ENCODE measurements at regions not wholly inside any gene's neighbourhood (a gene's known extent, or its start where the extent isn't known, plus 50 kb on each side); places are given as distances from the start of the nearest gene placed in this dataset.

DNA sequence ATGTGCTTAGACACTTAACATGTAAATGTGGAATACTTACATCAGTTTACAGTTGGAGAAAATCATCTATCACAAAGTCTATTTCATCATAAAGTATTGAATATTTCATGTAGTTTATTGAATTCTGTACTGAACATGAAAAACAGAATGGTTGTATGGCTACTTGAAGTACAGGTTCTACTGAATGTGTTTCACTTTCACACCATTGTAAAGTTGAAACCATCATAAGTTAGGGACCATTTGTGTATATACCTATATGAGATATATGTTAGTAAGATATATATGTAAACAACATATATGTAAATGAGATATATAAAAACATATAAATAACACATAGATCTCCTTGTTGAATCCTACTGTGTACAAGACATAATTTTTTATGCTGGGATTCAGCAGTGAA, 63.0 kb upstream of the TAF11L2 start:
- DNase-seq, result no peak

DNA sequence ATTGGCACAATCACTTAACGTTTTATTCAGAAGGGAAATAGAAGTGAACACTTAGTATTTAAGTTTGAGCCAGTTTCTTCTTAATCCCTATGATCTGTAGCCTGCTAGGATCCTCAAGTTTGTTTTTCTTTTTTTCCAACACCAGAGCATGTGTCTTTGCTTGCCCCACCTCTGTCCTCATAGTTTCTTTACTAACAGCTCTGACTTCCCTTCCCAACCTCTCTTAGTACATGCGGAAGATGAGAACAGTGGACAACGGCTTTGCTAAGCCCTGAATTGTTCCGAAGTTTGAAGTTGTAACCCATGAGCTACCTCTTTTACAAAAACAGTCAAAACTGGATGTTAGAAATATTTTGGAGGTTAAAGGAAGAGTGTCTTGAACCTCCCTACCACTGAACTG, 61.7 kb upstream of the TAF11L2 start:
- no peak for DNase-seq

DNA sequence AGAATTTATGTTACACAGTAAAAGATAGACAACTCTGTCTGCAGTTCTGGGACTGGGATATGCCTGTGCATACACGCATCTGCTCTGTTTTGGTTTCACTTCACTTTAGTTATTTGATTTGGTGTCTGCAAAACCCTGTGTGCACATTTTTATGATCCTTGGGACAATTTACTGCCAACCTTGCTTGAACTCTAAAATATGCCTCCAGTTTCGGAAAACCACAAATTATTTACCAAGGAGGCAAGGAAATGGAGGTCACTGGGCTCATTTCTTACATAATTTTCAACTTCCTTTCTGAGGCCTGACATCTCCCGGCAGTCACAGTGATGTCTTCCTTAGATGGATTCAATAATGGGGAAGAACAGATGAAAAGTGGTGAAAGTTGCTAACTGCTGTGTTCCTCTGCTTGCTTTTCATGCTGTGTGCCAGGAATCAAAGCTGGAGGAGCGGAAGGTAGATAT, 61.2 kb upstream of the TAF11L2 start:
- DNase-seq, result no peak

DNA sequence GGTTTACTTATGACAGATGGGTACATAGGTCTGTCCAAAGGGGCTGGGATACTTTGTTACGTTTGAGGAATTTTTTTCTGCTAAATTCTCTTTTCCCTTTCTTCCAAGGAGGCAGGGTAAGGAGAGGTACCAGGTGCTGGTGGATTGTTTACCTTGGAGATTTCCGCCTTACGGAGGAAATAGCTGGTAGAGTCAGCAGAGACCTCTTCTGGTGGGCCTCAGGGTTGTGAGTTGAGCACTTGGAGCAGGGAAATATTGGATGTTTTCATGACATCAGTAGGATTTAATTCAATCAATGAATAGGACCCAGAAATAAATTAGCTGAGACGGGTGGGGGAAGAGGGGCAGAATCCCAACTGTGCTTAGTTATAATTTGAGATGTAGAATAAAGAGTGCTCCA, 60.0 kb upstream of the TAF11L2 start:
- DNase-seq, result no peak

DNA sequence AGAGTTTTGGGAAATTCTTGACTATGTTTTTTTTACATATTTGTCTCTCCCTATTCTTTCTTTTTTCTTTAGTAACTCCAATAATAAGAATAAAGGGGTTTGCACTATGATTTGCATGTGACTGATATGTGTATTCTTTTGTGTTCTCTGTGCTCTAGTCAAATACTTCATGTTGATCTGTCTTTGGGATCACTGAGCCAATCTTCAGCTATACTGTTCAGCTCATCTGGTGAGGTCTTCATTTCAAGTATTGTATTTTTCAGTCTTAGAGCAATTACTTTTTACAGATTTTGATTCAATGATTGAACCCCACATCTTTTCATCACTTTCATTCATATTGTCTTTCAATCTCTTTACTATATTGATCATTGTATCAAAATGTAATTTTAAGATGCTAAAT, 58.1 kb upstream of the TAF11L2 start:
- no peak for DNase-seq

DNA sequence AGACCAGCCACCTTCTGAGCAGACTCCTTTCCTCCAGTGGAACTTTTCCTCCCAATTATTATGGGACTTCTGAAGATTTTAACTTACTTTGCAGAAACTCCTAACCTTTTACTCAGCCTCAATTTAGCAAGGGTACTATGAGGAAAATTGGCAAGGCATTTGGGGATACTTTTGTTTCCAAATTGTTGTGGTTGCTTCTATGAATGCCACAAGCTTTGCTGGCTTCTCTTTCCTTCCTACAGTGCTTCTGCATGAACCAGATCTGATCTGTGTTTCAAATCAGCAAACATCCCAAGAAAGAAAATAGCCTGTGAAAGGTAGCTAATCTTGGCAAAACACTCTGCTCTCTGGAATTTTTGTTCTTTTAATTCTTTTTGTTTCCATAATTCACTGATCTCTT, 57.3 kb upstream of the TAF11L2 start:
- peak; percentile 6 for DNase-seq

DNA sequence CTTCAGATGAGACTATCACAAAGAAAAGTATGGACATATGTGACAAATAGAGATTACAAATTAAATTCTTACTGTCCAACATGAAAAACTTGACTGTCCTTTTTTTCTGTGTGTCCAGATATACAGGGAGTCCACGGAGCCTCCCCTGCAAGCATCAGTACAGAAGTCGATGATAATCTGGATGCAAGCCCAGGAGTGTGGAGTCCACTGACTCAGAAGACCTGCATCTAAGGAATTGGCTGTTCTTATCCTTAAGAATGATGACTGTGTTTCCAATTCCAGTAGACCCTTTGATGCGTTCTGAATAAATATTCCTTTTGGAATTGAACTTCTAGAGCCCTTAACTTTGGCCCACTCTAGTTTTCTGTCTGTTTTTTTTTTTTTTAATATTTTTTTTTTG, 56.7 kb upstream of the TAF11L2 start:
- peak; percentile 90 for DNase-seq

DNA sequence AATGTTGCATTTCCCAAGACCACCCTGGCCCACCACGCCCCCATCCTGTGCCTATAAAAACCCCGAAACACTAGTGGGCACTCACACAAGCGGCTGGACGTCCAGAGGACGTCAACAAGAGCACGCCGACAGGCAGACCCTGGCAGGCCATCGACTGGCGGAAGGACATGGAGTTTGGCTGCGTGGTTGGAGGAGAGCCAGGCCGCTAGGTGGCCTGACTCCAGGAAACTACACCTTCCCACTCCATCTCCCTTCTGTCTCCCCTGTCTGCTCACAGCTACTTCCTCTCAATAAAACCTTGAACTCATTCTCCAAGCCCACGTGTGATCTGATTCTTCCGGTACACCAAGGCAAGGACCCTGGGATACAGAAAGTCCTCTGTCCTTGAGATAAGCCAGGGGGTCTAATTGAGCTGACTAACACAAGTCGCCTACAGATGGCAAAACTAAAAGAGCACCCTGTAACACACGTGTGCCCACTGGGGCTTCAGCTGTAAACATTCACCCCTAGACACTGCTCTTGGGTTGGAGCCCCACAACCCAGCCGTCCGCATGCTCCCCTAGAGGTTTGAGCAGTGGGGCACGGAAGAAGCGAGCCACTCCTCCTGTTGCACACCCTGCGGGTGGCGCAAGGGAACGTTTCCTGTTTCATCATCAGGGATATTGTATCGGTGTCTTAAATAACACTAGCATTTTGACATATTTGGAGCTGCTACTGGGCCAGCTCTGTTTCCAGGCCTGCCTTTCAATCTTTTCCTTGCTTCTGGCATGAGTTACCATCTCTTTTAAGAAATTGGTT, 54.5 kb upstream of the TAF11L2 start:
- no peak for DNase-seq

DNA sequence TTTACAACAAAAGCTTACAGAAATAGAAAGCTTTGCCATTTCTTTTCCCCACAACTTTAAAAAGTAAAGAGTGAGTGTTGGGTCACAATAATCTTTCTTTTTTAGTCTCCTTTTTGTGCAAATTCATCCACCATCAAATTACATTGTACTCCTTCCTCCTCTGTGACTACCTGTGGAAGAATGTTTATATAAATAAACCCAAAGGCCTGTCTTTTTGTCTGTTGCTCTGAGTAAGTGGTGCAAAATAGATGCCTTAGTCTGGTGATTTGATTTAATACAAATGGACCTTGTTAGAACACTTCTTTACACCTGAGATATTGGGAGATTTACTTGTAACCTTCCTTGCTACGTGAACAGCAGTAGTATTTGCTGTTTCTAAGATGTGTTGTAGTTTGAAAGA, 53.5 kb upstream of the TAF11L2 start:
- no peak for DNase-seq

DNA sequence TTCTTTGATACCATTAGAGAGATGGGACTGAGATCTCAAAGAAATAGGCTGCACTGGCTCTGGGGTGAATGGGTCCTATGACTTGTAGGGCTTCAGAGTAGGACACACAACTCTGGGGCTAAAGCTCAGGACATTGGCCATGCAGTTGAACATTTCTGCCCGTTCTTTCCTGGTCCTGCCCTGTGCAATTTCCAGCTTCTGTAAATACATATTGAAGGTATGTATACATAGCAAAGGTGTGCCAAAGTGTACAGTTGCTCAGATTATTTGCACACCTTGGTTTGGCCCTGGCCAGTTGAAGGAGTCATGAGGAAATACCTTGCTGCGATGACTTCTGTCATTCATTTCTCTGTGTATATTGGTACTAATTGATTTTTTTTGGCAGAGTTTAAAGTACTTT, 52.8 kb upstream of the TAF11L2 start:
- DNase-seq, result no peak

Measured in NCI-H226 (cell line).